SK-N-SH treated with all-trans-retinoic acid at 6 μM for 48 hours (cell line): ENCODE measurements at regions not wholly inside any gene's neighbourhood (a gene's known extent, or its start where the extent isn't known, plus 50 kb on each side); places are given as distances from the start of the nearest gene placed in this dataset.

Experiments used
- ATAC-seq: fragments of 200-7000 bp; cut with Tn5 transposase; 3 replicates; pipeline ENCODE4 v1.9.1; 2020; ENCODE audit warnings: mild to moderate bottlenecking, moderate library complexity
- BACH2 ChIP-seq: fragments of 250-450 bp; sonication (Bioruptor Pico); IDR thresholded peaks from 2 replicates; pipeline ENCODE4 v1.9.0; 2021; ENCODE audit warnings: mild to moderate bottlenecking, borderline replicate concordance
- CSDC2 ChIP-seq: fragments of 250-450 bp; sonication (Bioruptor Pico); IDR thresholded peaks from 2 replicates; pipeline ENCODE4 v1.5.0; 2020; ENCODE audit warnings: mild to moderate bottlenecking, moderate library complexity
- GLIS3 ChIP-seq: fragments of 250-450 bp; sonication (Bioruptor Pico); IDR thresholded peaks from 2 replicates; pipeline ENCODE4 v1.5.0; 2020; ENCODE audit warnings: mild to moderate bottlenecking, moderate library complexity
- ISL1 ChIP-seq: fragments of 250-450 bp; sonication (Bioruptor Pico); IDR thresholded peaks from 2 replicates; pipeline ENCODE4 v2.1.2; 2022; ENCODE audit warnings: mild to moderate bottlenecking, moderate library complexity
- OSR1 ChIP-seq: fragments of 250-450 bp; sonication (Bioruptor Pico); IDR thresholded peaks from 2 replicates; pipeline ENCODE4 v1.8.0; 2022; ENCODE audit warnings: moderate library complexity, mild to moderate bottlenecking, inconsistent platforms
- PPARA ChIP-seq: fragments of 250-450 bp; sonication (Bioruptor Pico); IDR thresholded peaks from 2 replicates; pipeline ENCODE4 v1.5.0; 2020; ENCODE audit warnings: mild to moderate bottlenecking, borderline replicate concordance
- RARB ChIP-seq: fragments of 250-450 bp; sonication (Bioruptor Pico); IDR thresholded peaks from 2 replicates; pipeline ENCODE4 v1.8.0; 2021; ENCODE audit warnings: mild to moderate bottlenecking, moderate library complexity
- SNAI2 ChIP-seq: fragments of 250-450 bp; sonication (Bioruptor Pico); IDR thresholded peaks from 2 replicates; pipeline ENCODE4 v1.5.0; 2020; ENCODE audit warnings: mild to moderate bottlenecking, moderate library complexity
- TCF4 ChIP-seq: fragments of 250-450 bp; sonication (Bioruptor Pico); IDR thresholded peaks from 2 replicates; pipeline ENCODE4 v1.8.0; 2021; ENCODE audit warnings: mild to moderate bottlenecking, moderate library complexity, borderline replicate concordance
- TOX ChIP-seq: fragments of 250-450 bp; sonication (Bioruptor Pico); IDR thresholded peaks from 2 replicates; pipeline ENCODE4 v1.8.0; 2021; ENCODE audit warnings: mild to moderate bottlenecking, moderate library complexity, borderline replicate concordance
- ZC3H10 ChIP-seq: fragments of 250-450 bp; sonication (Bioruptor Pico); IDR thresholded peaks from 2 replicates; pipeline ENCODE4 v1.5.1; 2021; ENCODE audit warnings: mild to moderate bottlenecking, moderate library complexity
- ZFP3 ChIP-seq: fragments of 250-450 bp; sonication (Bioruptor Pico); IDR thresholded peaks from 2 replicates; pipeline ENCODE4 v1.5.0; 2020; ENCODE audit warnings: mild to moderate bottlenecking, moderate library complexity
- ZFP30 ChIP-seq: fragments of 450-650 bp; formaldehyde crosslinking; IDR thresholded peaks from 2 replicates; pipeline ENCODE4 v1.5.0; 2022; ENCODE audit warnings: mild to moderate bottlenecking, moderate library complexity
- ZNF565 ChIP-seq: fragments of 450-650 bp; formaldehyde crosslinking; conservative IDR thresholded peaks from 2 replicates; pipeline ENCODE4 v1.5.0; 2020; ENCODE audit warnings: low read depth, mild to moderate bottlenecking, moderate library complexity
- ZNF70 ChIP-seq: fragments of 450-650 bp; formaldehyde crosslinking; IDR thresholded peaks from 2 replicates; pipeline ENCODE4 v1.5.0; 2020; ENCODE audit warnings: mild to moderate bottlenecking, moderate library complexity
- ZNF8 ChIP-seq: fragments of 450-650 bp; formaldehyde crosslinking; IDR thresholded peaks from 2 replicates; pipeline ENCODE4 v1.5.0; 2020; ENCODE audit warnings: mild to moderate bottlenecking, moderate library complexity
- TF ChIP-seq, protein P1 (sequence below): fragments of 250-450 bp; sonication (Bioruptor Pico); IDR thresholded peaks from 2 replicates; pipeline ENCODE4 v1.5.1; 2021; ENCODE audit warnings: mild to moderate bottlenecking, moderate library complexity
- TF ChIP-seq, protein P2 (sequence below): fragments of 250-450 bp; sonication (Bioruptor Pico); IDR thresholded peaks from 2 replicates; pipeline ENCODE4 v1.5.0; 2020; ENCODE audit warnings: mild to moderate bottlenecking, moderate library complexity
- TF ChIP-seq, protein P3 (sequence below): fragments of 250-450 bp; sonication (Bioruptor Pico); IDR thresholded peaks from 2 replicates; pipeline ENCODE4 v1.8.0; 2021; ENCODE audit warnings: low read depth, mild to moderate bottlenecking, moderate library complexity, borderline replicate concordance
- TF ChIP-seq, protein P4 (sequence below): fragments of 250-450 bp; sonication (Bioruptor Pico); IDR thresholded peaks from 2 replicates; pipeline ENCODE4 v1.5.1; 2020; ENCODE audit warnings: low read depth, mild to moderate bottlenecking, moderate library complexity

DNA sequence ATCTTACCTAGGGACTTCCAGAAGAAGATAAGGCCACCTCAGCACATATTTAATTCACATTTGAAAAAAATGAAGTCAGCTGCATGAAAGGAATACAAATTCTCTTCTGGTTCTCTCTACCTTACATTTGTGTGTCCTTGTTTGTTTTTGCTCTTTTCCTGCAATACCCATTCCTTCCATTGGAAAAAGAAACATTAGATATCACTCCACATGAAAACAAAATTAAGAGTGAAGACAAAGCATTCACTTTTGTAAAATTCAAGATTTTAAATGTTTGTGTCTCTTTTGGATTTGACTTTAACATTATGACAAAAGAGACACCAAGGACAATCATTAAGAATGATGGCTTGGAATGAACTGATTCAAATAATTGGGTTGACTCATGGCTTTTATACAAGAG, 1351.8 kb downstream of the FSTL5 start:
- no peak for TF ChIP-seq RARB (CRISPR knock-in tag)
- TF ChIP-seq SNAI2, result no peak
- no peak for TF ChIP-seq ZNF70 (CRISPR knock-in tag)
- no peak for TF ChIP-seq PPARA (CRISPR knock-in tag)
- no peak for TF ChIP-seq ZFP30 (CRISPR knock-in tag)
- TF ChIP-seq TCF4 (CRISPR knock-in tag), result no peak
- TF ChIP-seq ZNF8 (CRISPR knock-in tag), result no peak
- no peak for TF ChIP-seq ZC3H10 (CRISPR knock-in tag)
- no peak for TF ChIP-seq TOX (CRISPR knock-in tag)
- TF ChIP-seq, protein P1, sequence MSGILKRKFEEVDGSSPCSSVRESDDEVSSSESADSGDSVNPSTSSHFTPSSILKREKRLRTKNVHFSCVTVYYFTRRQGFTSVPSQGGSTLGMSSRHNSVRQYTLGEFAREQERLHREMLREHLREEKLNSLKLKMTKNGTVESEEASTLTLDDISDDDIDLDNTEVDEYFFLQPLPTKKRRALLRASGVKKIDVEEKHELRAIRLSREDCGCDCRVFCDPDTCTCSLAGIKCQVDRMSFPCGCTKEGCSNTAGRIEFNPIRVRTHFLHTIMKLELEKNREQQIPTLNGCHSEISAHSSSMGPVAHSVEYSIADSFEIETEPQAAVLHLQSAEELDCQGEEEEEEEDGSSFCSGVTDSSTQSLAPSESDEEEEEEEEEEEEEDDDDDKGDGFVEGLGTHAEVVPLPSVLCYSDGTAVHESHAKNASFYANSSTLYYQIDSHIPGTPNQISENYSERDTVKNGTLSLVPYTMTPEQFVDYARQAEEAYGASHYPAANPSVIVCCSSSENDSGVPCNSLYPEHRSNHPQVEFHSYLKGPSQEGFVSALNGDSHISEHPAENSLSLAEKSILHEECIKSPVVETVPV (CRISPR knock-in tag), result no peak
- TF ChIP-seq ISL1 (CRISPR knock-in tag), result no peak
- no peak for TF ChIP-seq BACH2
- TF ChIP-seq, protein P2, sequence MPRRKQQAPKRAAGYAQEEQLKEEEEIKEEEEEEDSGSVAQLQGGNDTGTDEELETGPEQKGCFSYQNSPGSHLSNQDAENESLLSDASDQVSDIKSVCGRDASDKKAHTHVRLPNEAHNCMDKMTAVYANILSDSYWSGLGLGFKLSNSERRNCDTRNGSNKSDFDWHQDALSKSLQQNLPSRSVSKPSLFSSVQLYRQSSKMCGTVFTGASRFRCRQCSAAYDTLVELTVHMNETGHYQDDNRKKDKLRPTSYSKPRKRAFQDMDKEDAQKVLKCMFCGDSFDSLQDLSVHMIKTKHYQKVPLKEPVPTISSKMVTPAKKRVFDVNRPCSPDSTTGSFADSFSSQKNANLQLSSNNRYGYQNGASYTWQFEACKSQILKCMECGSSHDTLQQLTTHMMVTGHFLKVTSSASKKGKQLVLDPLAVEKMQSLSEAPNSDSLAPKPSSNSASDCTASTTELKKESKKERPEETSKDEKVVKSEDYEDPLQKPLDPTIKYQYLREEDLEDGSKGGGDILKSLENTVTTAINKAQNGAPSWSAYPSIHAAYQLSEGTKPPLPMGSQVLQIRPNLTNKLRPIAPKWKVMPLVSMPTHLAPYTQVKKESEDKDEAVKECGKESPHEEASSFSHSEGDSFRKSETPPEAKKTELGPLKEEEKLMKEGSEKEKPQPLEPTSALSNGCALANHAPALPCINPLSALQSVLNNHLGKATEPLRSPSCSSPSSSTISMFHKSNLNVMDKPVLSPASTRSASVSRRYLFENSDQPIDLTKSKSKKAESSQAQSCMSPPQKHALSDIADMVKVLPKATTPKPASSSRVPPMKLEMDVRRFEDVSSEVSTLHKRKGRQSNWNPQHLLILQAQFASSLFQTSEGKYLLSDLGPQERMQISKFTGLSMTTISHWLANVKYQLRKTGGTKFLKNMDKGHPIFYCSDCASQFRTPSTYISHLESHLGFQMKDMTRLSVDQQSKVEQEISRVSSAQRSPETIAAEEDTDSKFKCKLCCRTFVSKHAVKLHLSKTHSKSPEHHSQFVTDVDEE (CRISPR knock-in tag), result no peak
- TF ChIP-seq, protein P3, sequence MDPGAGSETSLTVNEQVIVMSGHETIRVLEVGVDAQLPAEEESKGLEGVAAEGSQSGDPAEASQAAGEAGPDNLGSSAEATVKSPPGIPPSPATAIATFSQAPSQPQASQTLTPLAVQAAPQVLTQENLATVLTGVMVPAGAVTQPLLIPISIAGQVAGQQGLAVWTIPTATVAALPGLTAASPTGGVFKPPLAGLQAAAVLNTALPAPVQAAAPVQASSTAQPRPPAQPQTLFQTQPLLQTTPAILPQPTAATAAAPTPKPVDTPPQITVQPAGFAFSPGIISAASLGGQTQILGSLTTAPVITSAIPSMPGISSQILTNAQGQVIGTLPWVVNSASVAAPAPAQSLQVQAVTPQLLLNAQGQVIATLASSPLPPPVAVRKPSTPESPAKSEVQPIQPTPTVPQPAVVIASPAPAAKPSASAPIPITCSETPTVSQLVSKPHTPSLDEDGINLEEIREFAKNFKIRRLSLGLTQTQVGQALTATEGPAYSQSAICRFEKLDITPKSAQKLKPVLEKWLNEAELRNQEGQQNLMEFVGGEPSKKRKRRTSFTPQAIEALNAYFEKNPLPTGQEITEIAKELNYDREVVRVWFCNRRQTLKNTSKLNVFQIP (CRISPR knock-in tag), result no peak
- no peak for TF ChIP-seq ZFP3 (CRISPR knock-in tag)
- TF ChIP-seq CSDC2 (CRISPR knock-in tag), result no peak
- no peak for TF ChIP-seq ZNF565 (CRISPR knock-in tag)
- no peak for TF ChIP-seq OSR1 (CRISPR knock-in tag)
- TF ChIP-seq, protein P4, sequence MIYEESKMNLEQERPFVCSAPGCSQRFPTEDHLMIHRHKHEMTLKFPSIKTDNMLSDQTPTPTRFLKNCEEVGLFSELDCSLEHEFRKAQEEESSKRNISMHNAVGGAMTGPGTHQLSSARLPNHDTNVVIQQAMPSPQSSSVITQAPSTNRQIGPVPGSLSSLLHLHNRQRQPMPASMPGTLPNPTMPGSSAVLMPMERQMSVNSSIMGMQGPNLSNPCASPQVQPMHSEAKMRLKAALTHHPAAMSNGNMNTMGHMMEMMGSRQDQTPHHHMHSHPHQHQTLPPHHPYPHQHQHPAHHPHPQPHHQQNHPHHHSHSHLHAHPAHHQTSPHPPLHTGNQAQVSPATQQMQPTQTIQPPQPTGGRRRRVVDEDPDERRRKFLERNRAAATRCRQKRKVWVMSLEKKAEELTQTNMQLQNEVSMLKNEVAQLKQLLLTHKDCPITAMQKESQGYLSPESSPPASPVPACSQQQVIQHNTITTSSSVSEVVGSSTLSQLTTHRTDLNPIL (CRISPR knock-in tag), result no peak
- ATAC-seq, result no peak

DNA sequence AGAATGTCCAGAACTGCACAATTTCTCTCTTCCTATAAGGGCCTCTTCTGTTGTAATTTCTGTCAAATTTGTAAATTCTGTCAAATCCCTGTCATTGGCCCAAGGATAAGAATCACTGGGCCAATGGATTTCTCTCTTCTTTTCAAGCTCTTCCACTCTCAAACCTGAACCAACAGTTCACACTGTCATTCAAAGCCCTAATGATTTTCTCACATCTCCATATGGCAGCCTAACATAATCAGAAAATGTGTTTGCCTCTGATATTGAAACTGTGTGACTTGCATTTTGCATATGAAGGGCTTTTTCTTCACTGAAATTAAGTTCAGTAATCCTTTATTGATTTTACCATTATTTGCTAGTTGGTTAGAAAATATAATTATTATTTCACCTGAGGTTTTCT, 1349.1 kb downstream of the FSTL5 start:
- TF ChIP-seq BACH2 (no peak), PPARA (CRISPR knock-in tag) (no peak), SNAI2 (no peak), ISL1 (CRISPR knock-in tag) (no peak), GLIS3 (CRISPR knock-in tag) (no peak), ZFP3 (CRISPR knock-in tag) (no peak)
- TF ChIP-seq, protein P2 (CRISPR knock-in tag), result no peak
- TF ChIP-seq, protein P4 (CRISPR knock-in tag), result no peak
- ATAC-seq, result no peak
